ENCODE measurements at regions not wholly inside any gene's neighbourhood (a gene's known extent, or its start where the extent isn't known, plus 50 kb on each side); places are given as distances from the start of the nearest gene placed in this dataset.
"Not testable (repeated sequence)": the region's sequence is repeated elsewhere in the genome, so short reads cannot be mapped to it uniquely, and the experiment has no call there.

- FAIRE-seq = no peak
These were observed 55.2 kb downstream of the RPL22L1 start for GRCh38 chr3:170814822-170815221.

- no peak for FAIRE-seq
These were observed 56.7 kb downstream of the RPL22L1 start for GRCh38 chr3:170813266-170813665.

GRCh38 chr3:170811928-170812591 is 57.9 kb downstream of the RPL22L1 start:
- peak; percentile 29 for FAIRE-seq

- FAIRE-seq = no peak
These were observed 58.5 kb downstream of the RPL22L1 start for GRCh38 chr3:170811515-170811914.

- FAIRE-seq = no peak
These were observed 60.0 kb downstream of the RPL22L1 start for GRCh38 chr3:170809975-170810357.

- no peak for FAIRE-seq
These were observed 60.7 kb downstream of the RPL22L1 start for GRCh38 chr3:170809007-170809974.

GRCh38 chr3:170808041-170808440 is 62.0 kb downstream of the RPL22L1 start:
- no peak for FAIRE-seq

GRCh38 chr3:170806676-170807075 is 63.3 kb downstream of the RPL22L1 start:
- FAIRE-seq = no peak

- FAIRE-seq = no peak
These were observed 63.9 kb downstream of the RPL22L1 start for GRCh38 chr3:170806141-170806540.

- FAIRE-seq = not testable (repeated sequence)
These were observed 64.7 kb downstream of the RPL22L1 start for GRCh38 chr3:170805296-170805695.

GRCh38 chr3:170804634-170805033 is 65.4 kb downstream of the RPL22L1 start:
- not testable (repeated sequence) for FAIRE-seq

GRCh38 chr3:170804078-170804477 is 65.9 kb downstream of the RPL22L1 start:
- no peak for FAIRE-seq

GRCh38 chr3:170802164-170803151 is 67.5 kb downstream of the RPL22L1 start:
- FAIRE-seq = no peak

- no peak for FAIRE-seq
These were observed 68.4 kb downstream of the RPL22L1 start for GRCh38 chr3:170801597-170801996.

GRCh38 chr3:170800275-170800674 is 69.7 kb downstream of the RPL22L1 start:
- not testable (repeated sequence) for FAIRE-seq

- no peak for FAIRE-seq
These were observed 71.0 kb downstream of the RPL22L1 start for GRCh38 chr3:170799009-170799408.

- FAIRE-seq = no peak
These were observed 72.3 kb downstream of the RPL22L1 start for GRCh38 chr3:170797685-170798084.

- no peak for FAIRE-seq
These were observed 77.5 kb downstream of the RPL22L1 start for GRCh38 chr3:170792471-170792870.

- no peak for FAIRE-seq
These were observed 79.3 kb downstream of the RPL22L1 start for GRCh38 chr3:170790647-170791046.

- no peak for FAIRE-seq
These were observed 82.5 kb downstream of the RPL22L1 start for GRCh38 chr3:170787464-170787863.

- no peak for FAIRE-seq
These were observed 84.5 kb downstream of the RPL22L1 start for GRCh38 chr3:170785454-170785853.

GRCh38 chr3:170784406-170784805 is 85.6 kb downstream of the RPL22L1 start:
- FAIRE-seq = no peak

GRCh38 chr3:170780955-170781354 is 89.0 kb downstream of the RPL22L1 start:
- no peak for FAIRE-seq
